Keratinocyte (primary cell): ENCODE measurements at regions not wholly inside any gene's neighbourhood (a gene's known extent, or its start where the extent isn't known, plus 50 kb on each side); places are given as distances from the start of the nearest gene placed in this dataset.
A peak's percentile ranks its signal among the peaks of the same experiment; 100 is the strongest.

Source experiments
- DNase-seq: peaks from one replicate; pipeline ENCODE4 v3.0.0-alpha.2; 2011; ENCODE audit warnings: low read depth, missing footprints, low spot score
- FAIRE-seq: peaks from 2 replicates; lab custom pipeline; 2011; peaks lifted over from hg19 to GRCh38; lab: Jason Lieb, UNC
- H2AFZ ChIP-seq: 2 replicates; pipeline ENCODE4 v1.6.0; 2012; ENCODE audit warnings: low read length, control low read depth, inconsistent platforms; ENCODE audit not compliant: control insufficient read depth
- H3K27ac ChIP-seq: 2 replicates; pipeline ENCODE4 v1.5.1; 2011; ENCODE audit warnings: low read length; ENCODE audit not compliant: control insufficient read depth, insufficient read depth
- H3K27me3 ChIP-seq: 3 replicates; pipeline ENCODE4 v1.6.0; 2011; ENCODE audit warnings: low read length; ENCODE audit not compliant: control insufficient read depth, insufficient read depth; ENCODE audit errors: extremely low read depth
- H3K36me3 ChIP-seq, 2 experiments: 2 replicates in 1 of 2; 3 replicates in 1 of 2; pipeline ENCODE4 v1.5.1; 2011; ENCODE audit warnings: low read length in 2 of 2, mild to moderate bottlenecking in 1 of 2; ENCODE audit not compliant: control insufficient read depth in 2 of 2, insufficient read depth in 2 of 2; ENCODE audit errors: extremely low read depth in 1 of 2
- H3K4me1 ChIP-seq: 3 replicates; pipeline ENCODE4 v1.5.1; 2011; ENCODE audit warnings: low read length; ENCODE audit not compliant: control insufficient read depth, insufficient read depth; ENCODE audit errors: extremely low read depth
- H3K4me2 ChIP-seq: 3 replicates; pipeline ENCODE4 v1.6.0; 2011; ENCODE audit warnings: low read depth, low read length; ENCODE audit not compliant: control insufficient read depth, insufficient read depth; ENCODE audit errors: extremely low read depth
- H3K4me3 ChIP-seq, 3 experiments: fragments of 200-600 bp in 1 of 3; sonication (generic) in 1 of 3; 2 replicates in 2 of 3; 3 replicates in 1 of 3; pipeline ENCODE4 v1.5.1; 2011 to 2016; ENCODE audit warnings: low read length in 3 of 3, mild to moderate bottlenecking in 3 of 3, control low read depth in 2 of 3, inconsistent platforms in 1 of 3, low read depth in 1 of 3, mixed read lengths in 1 of 3, mixed run types in 1 of 3, moderate library complexity in 1 of 3; ENCODE audit not compliant: control insufficient read depth in 2 of 3, insufficient read depth in 2 of 3; ENCODE audit errors: extremely low read depth in 1 of 3
- H3K79me2 ChIP-seq: 2 replicates; pipeline ENCODE4 v1.6.0; 2012; ENCODE audit warnings: low read length; ENCODE audit not compliant: control insufficient read depth, insufficient read depth
- H3K9ac ChIP-seq: 3 replicates; pipeline ENCODE4 v1.6.0; 2011; ENCODE audit warnings: low read length; ENCODE audit not compliant: control insufficient read depth, insufficient read depth; ENCODE audit errors: extremely low read depth
- H3K9me1 ChIP-seq: 3 replicates; pipeline ENCODE4 v1.6.0; 2011; ENCODE audit warnings: low read length; ENCODE audit not compliant: control insufficient read depth, insufficient read depth; ENCODE audit errors: extremely low read depth
- H3K9me3 ChIP-seq: 2 replicates; pipeline ENCODE4 v1.5.1; 2012; ENCODE audit warnings: low read depth, low read length; ENCODE audit not compliant: control insufficient read depth
- H4K20me1 ChIP-seq: 3 replicates; pipeline ENCODE4 v1.6.0; 2011; ENCODE audit warnings: low read length; ENCODE audit not compliant: control insufficient read depth, insufficient read depth; ENCODE audit errors: extremely low read depth
- CTCF ChIP-seq, 3 experiments: IDR thresholded peaks in 1 of 3; conservative IDR thresholded peaks in 1 of 3; optimal IDR thresholded peaks in 1 of 3; 2 replicates in 2 of 3; 3 replicates in 1 of 3; pipeline versions ENCODE3 to v1.5.1; 2011; ENCODE audit warnings: low read length in 3 of 3, mild to moderate bottlenecking in 3 of 3, moderate library complexity in 2 of 3, control low read depth in 1 of 3, inconsistent platforms in 1 of 3; ENCODE audit not compliant: insufficient read depth in 2 of 3; ENCODE audit errors: extremely low read depth in 1 of 3
- EZH2 ChIP-seq: IDR thresholded peaks from one replicate; pipeline ENCODE4 v1.6.1; 2012; ENCODE audit warnings: inconsistent platforms, mild to moderate bottlenecking, low read length, moderate library complexity
- dilution Hi-C: fragments of 300-500 bp; cut with MboI; formaldehyde crosslinking; loops from one replicate; pipeline ENCODE4 v1.7.0; 2020; ENCODE audit warnings: low sequenced_read_pairs; ENCODE audit not compliant: extremely low pct_ligation_motif_present

- no peaks in the 10 kb centered on the region for H3K9me1 ChIP-seq
- H3K4me3 ChIP-seq: no peak overlapping the region
- H3K27me3 ChIP-seq: no peaks in the 10 kb centered on the region
- peak overlapping the region; percentile 25 for H3K27ac ChIP-seq
- H3K79me2 ChIP-seq: no peaks in the 10 kb centered on the region
- peaks cover 31% of the 10 kb centered on the region for H3K4me1 ChIP-seq
- dilution Hi-C loops: no loop called here
- H3K36me3 ChIP-seq: no peaks in the 10 kb centered on the region
- no peaks in the 10 kb centered on the region for H4K20me1 ChIP-seq
- peak; percentile 17 for FAIRE-seq
- DNase-seq: no peak
- no peak overlapping the region for H3K4me2 ChIP-seq
- no peak overlapping the region for H3K9ac ChIP-seq
- no peaks in the 10 kb centered on the region for H3K9me3 ChIP-seq
- no peak overlapping the region for H2AFZ ChIP-seq
- TF ChIP-seq EZH2 (no peak), CTCF (optimal IDR thresholded peaks at IDR 0.05 in 1 of 3, IDR thresholded peaks at IDR 0.05 in 1 of 3, conservative IDR thresholded peaks at IDR 0.05 in 1 of 3; ENCODE audit: extremely low read depth in 1 of 3, insufficient read depth in 2 of 3, low read length in 3 of 3) (no peak)
These were observed 345.1 kb downstream of the SPATA31D1 start for GRCh38 chr9:82333671-82334070.

- TF ChIP-seq CTCF (optimal IDR thresholded peaks at IDR 0.05 in 1 of 3, IDR thresholded peaks at IDR 0.05 in 1 of 3, conservative IDR thresholded peaks at IDR 0.05 in 1 of 3; ENCODE audit: extremely low read depth in 1 of 3, insufficient read depth in 2 of 3, low read length in 3 of 3) (no peak), EZH2 (no peak)
- Histone ChIP-seq H3K9me1 (no peaks in the 10 kb centered on the region), H3K36me3 (no peaks in the 10 kb centered on the region), H3K4me3 (no peak overlapping the region), H3K9me3 (no peaks in the 10 kb centered on the region), H3K4me2 (no peak overlapping the region), H3K9ac (no peak overlapping the region), H3K79me2 (no peaks in the 10 kb centered on the region), H3K27me3 (no peaks in the 10 kb centered on the region), H3K4me1 (peaks cover 31% of the 10 kb centered on the region), H3K27ac (no peak overlapping the region), H2AFZ (no peak overlapping the region), H4K20me1 (no peaks in the 10 kb centered on the region)
- FAIRE-seq (peak; percentile 49), DNase-seq (no peak)
- dilution Hi-C loops: no loop called here
These were observed 345.7 kb downstream of the SPATA31D1 start for GRCh38 chr9:82334286-82334685.
